ENCODE measurements at regions not wholly inside any gene's neighbourhood (a gene's known extent, or its start where the extent isn't known, plus 50 kb on each side); places are given as distances from the start of the nearest gene placed in this dataset.

GRCh38 chr11:120031612-120032600 is 106.0 kb downstream of the TRIM29 start:
- Histone ChIP-seq H3K4me3 (ENCODE audit: low read depth in 1 of 2, low read length in 2 of 2) (no peak overlapping the region), H3K9me3 (ENCODE audit: control insufficient read depth in 1 of 2, low read length in 2 of 2) (peaks cover 0 to 6% of the 10 kb centered on the region in 2 donors), H3K36me3 (ENCODE audit: control insufficient read depth in 1 of 2, insufficient read depth in 2 of 2, low read length in 2 of 2) (no peaks in the 10 kb centered on the region), H3K27ac (ENCODE audit: low read length) (no peak overlapping the region), H3K4me1 (ENCODE audit: control insufficient read depth in 1 of 2, insufficient read depth in 2 of 2, low read length in 2 of 2) (no peaks in the 10 kb centered on the region), H3K27me3 (ENCODE audit: low read depth, low read length) (no peaks in the 10 kb centered on the region)

GRCh38 chr11:120031156-120031555 is 106.8 kb downstream of the TRIM29 start:
- Histone ChIP-seq H3K4me1 (ENCODE audit: control insufficient read depth in 1 of 2, insufficient read depth in 2 of 2, low read length in 2 of 2) (no peaks in the 10 kb centered on the region), H3K4me3 (ENCODE audit: low read depth in 1 of 2, low read length in 2 of 2) (no peak overlapping the region), H3K9me3 (ENCODE audit: control insufficient read depth in 1 of 2, low read length in 2 of 2) (peaks cover 0 to 6% of the 10 kb centered on the region in 2 donors), H3K27me3 (ENCODE audit: low read depth, low read length) (no peaks in the 10 kb centered on the region), H3K27ac (ENCODE audit: low read length) (no peak overlapping the region), H3K36me3 (ENCODE audit: control insufficient read depth in 1 of 2, insufficient read depth in 2 of 2, low read length in 2 of 2) (no peaks in the 10 kb centered on the region)

- H3K36me3 ChIP-seq (ENCODE audit: control insufficient read depth in 1 of 2, insufficient read depth in 2 of 2, low read length in 2 of 2): no peaks in the 10 kb centered on the region
- no peaks in the 10 kb centered on the region for H3K9me3 ChIP-seq (ENCODE audit: control insufficient read depth in 1 of 2, low read length in 2 of 2)
- no peak overlapping the region for H3K27ac ChIP-seq (ENCODE audit: low read length)
- H3K4me1 ChIP-seq (ENCODE audit: control insufficient read depth in 1 of 2, insufficient read depth in 2 of 2, low read length in 2 of 2): no peaks in the 10 kb centered on the region
- H3K4me3 ChIP-seq (ENCODE audit: low read depth in 1 of 2, low read length in 2 of 2): no peak overlapping the region
- no peaks in the 10 kb centered on the region for H3K27me3 ChIP-seq (ENCODE audit: low read depth, low read length)
These were observed 107.5 kb downstream of the TRIM29 start for GRCh38 chr11:120030411-120030810.

- Histone ChIP-seq H3K27ac (ENCODE audit: low read length) (no peak overlapping the region), H3K9me3 (ENCODE audit: control insufficient read depth in 1 of 2, low read length in 2 of 2) (no peaks in the 10 kb centered on the region), H3K27me3 (ENCODE audit: low read depth, low read length) (no peaks in the 10 kb centered on the region), H3K4me3 (ENCODE audit: low read depth in 1 of 2, low read length in 2 of 2) (no peak overlapping the region), H3K4me1 (ENCODE audit: control insufficient read depth in 1 of 2, insufficient read depth in 2 of 2, low read length in 2 of 2) (no peaks in the 10 kb centered on the region), H3K36me3 (ENCODE audit: control insufficient read depth in 1 of 2, insufficient read depth in 2 of 2, low read length in 2 of 2) (no peaks in the 10 kb centered on the region)
These were observed 108.6 kb downstream of the TRIM29 start for GRCh38 chr11:120029321-120029720.

GRCh38 chr11:120028897-120029258 is 109.0 kb downstream of the TRIM29 start:
- no peaks in the 10 kb centered on the region for H3K36me3 ChIP-seq (ENCODE audit: control insufficient read depth in 1 of 2, insufficient read depth in 2 of 2, low read length in 2 of 2)
- no peaks in the 10 kb centered on the region for H3K9me3 ChIP-seq (ENCODE audit: control insufficient read depth in 1 of 2, low read length in 2 of 2)
- H3K27ac ChIP-seq (ENCODE audit: low read length): no peak overlapping the region
- no peaks in the 10 kb centered on the region for H3K4me1 ChIP-seq (ENCODE audit: control insufficient read depth in 1 of 2, insufficient read depth in 2 of 2, low read length in 2 of 2)
- no peaks in the 10 kb centered on the region for H3K27me3 ChIP-seq (ENCODE audit: low read depth, low read length)
- H3K4me3 ChIP-seq (ENCODE audit: low read depth in 1 of 2, low read length in 2 of 2): no peak overlapping the region

GRCh38 chr11:120028181-120028896 is 109.6 kb downstream of the TRIM29 start:
- H3K9me3 ChIP-seq (ENCODE audit: control insufficient read depth in 1 of 2, low read length in 2 of 2): no peaks in the 10 kb centered on the region
- H3K4me3 ChIP-seq (ENCODE audit: low read depth in 1 of 2, low read length in 2 of 2): no peak overlapping the region
- no peaks in the 10 kb centered on the region for H3K27me3 ChIP-seq (ENCODE audit: low read depth, low read length)
- H3K4me1 ChIP-seq (ENCODE audit: control insufficient read depth in 1 of 2, insufficient read depth in 2 of 2, low read length in 2 of 2): no peaks in the 10 kb centered on the region
- H3K36me3 ChIP-seq (ENCODE audit: control insufficient read depth in 1 of 2, insufficient read depth in 2 of 2, low read length in 2 of 2): no peaks in the 10 kb centered on the region
- no peak overlapping the region for H3K27ac ChIP-seq (ENCODE audit: low read length)

- no peak overlapping the region for H3K4me3 ChIP-seq (ENCODE audit: low read depth in 1 of 2, low read length in 2 of 2)
- no peaks in the 10 kb centered on the region for H3K36me3 ChIP-seq (ENCODE audit: control insufficient read depth in 1 of 2, insufficient read depth in 2 of 2, low read length in 2 of 2)
- no peaks in the 10 kb centered on the region for H3K9me3 ChIP-seq (ENCODE audit: control insufficient read depth in 1 of 2, low read length in 2 of 2)
- H3K4me1 ChIP-seq (ENCODE audit: control insufficient read depth in 1 of 2, insufficient read depth in 2 of 2, low read length in 2 of 2): no peaks in the 10 kb centered on the region
- H3K27ac ChIP-seq (ENCODE audit: low read length): no peak overlapping the region
- no peaks in the 10 kb centered on the region for H3K27me3 ChIP-seq (ENCODE audit: low read depth, low read length)
These were observed 110.2 kb downstream of the TRIM29 start for GRCh38 chr11:120027546-120028180.

GRCh38 chr11:120025606-120026335 is 112.1 kb downstream of the TRIM29 start:
- Histone ChIP-seq H3K27ac (ENCODE audit: low read length) (no peak overlapping the region), H3K4me1 (ENCODE audit: control insufficient read depth in 1 of 2, insufficient read depth in 2 of 2, low read length in 2 of 2) (no peaks in the 10 kb centered on the region), H3K27me3 (ENCODE audit: low read depth, low read length) (no peaks in the 10 kb centered on the region), H3K4me3 (ENCODE audit: low read depth in 1 of 2, low read length in 2 of 2) (no peak overlapping the region), H3K36me3 (ENCODE audit: control insufficient read depth in 1 of 2, insufficient read depth in 2 of 2, low read length in 2 of 2) (no peaks in the 10 kb centered on the region), H3K9me3 (ENCODE audit: control insufficient read depth in 1 of 2, low read length in 2 of 2) (no peaks in the 10 kb centered on the region)

GRCh38 chr11:120024586-120024985 is 113.3 kb downstream of the TRIM29 start:
- Histone ChIP-seq H3K27ac (ENCODE audit: low read length) (no peak overlapping the region), H3K9me3 (ENCODE audit: control insufficient read depth in 1 of 2, low read length in 2 of 2) (no peaks in the 10 kb centered on the region), H3K4me3 (ENCODE audit: low read depth in 1 of 2, low read length in 2 of 2) (no peak overlapping the region), H3K27me3 (ENCODE audit: low read depth, low read length) (no peaks in the 10 kb centered on the region), H3K36me3 (ENCODE audit: control insufficient read depth in 1 of 2, insufficient read depth in 2 of 2, low read length in 2 of 2) (no peaks in the 10 kb centered on the region), H3K4me1 (ENCODE audit: control insufficient read depth in 1 of 2, insufficient read depth in 2 of 2, low read length in 2 of 2) (no peaks in the 10 kb centered on the region)

- Histone ChIP-seq H3K27me3 (ENCODE audit: low read depth, low read length) (no peaks in the 10 kb centered on the region), H3K27ac (ENCODE audit: low read length) (no peak overlapping the region), H3K4me1 (ENCODE audit: control insufficient read depth in 1 of 2, insufficient read depth in 2 of 2, low read length in 2 of 2) (no peaks in the 10 kb centered on the region), H3K9me3 (ENCODE audit: control insufficient read depth in 1 of 2, low read length in 2 of 2) (no peaks in the 10 kb centered on the region), H3K36me3 (ENCODE audit: control insufficient read depth in 1 of 2, insufficient read depth in 2 of 2, low read length in 2 of 2) (no peaks in the 10 kb centered on the region), H3K4me3 (ENCODE audit: low read depth in 1 of 2, low read length in 2 of 2) (no peak overlapping the region)
These were observed 113.9 kb downstream of the TRIM29 start for GRCh38 chr11:120024046-120024445.

- Histone ChIP-seq H3K27ac (ENCODE audit: low read length) (no peak overlapping the region), H3K9me3 (ENCODE audit: control insufficient read depth in 1 of 2, low read length in 2 of 2) (no peaks in the 10 kb centered on the region), H3K36me3 (ENCODE audit: control insufficient read depth in 1 of 2, insufficient read depth in 2 of 2, low read length in 2 of 2) (no peaks in the 10 kb centered on the region), H3K4me3 (ENCODE audit: low read depth in 1 of 2, low read length in 2 of 2) (no peak overlapping the region), H3K27me3 (ENCODE audit: low read depth, low read length) (no peaks in the 10 kb centered on the region), H3K4me1 (ENCODE audit: control insufficient read depth in 1 of 2, insufficient read depth in 2 of 2, low read length in 2 of 2) (no peaks in the 10 kb centered on the region)
These were observed 114.4 kb downstream of the TRIM29 start for GRCh38 chr11:120023551-120023950.
